ENCODE measurements at regions not wholly inside any gene's neighbourhood (a gene's known extent, or its start where the extent isn't known, plus 50 kb on each side); places are given as distances from the start of the nearest gene placed in this dataset.

- no peaks in the 10 kb centered on the region for H3K36me3 ChIP-seq (ENCODE audit: insufficient read depth, low read length)
- no peak overlapping the region for H3K27ac ChIP-seq
- H3K9ac ChIP-seq (ENCODE audit: insufficient read length) = no peak overlapping the region
- DNase-seq (ENCODE audit: low read depth, low spot score) = no peak
- H3K9me3 ChIP-seq (ENCODE audit: low read depth, low read length) = no peaks in the 10 kb centered on the region
- no peak overlapping the region for H3K4me3 ChIP-seq
- TF ChIP-seq EZH2 (IDR thresholded peaks at IDR 0.05) = no peak
- no peak for TF ChIP-seq FOXP2 (optimal IDR thresholded peaks at IDR 0.05; ENCODE audit: control extremely low read depth, extremely low read length, insufficient read depth)
- TF ChIP-seq POLR2AphosphoS5 (IDR thresholded peaks at IDR 0.05; ENCODE audit: borderline replicate concordance, low read depth, low read length) = no peak
Measured at GRCh38 chr5:63823583-63823982, 138.7 kb downstream of the HTR1A start.

- no peak overlapping the region for H3K4me3 ChIP-seq
- H3K9ac ChIP-seq (ENCODE audit: insufficient read length) = no peak overlapping the region
- TF ChIP-seq POLR2AphosphoS5 (IDR thresholded peaks at IDR 0.05; ENCODE audit: borderline replicate concordance, low read depth, low read length) (no peak), FOXP2 (optimal IDR thresholded peaks at IDR 0.05; ENCODE audit: control extremely low read depth, extremely low read length, insufficient read depth) (no peak), EZH2 (IDR thresholded peaks at IDR 0.05) (no peak)
- H3K27ac ChIP-seq = no peak overlapping the region
- H3K36me3 ChIP-seq (ENCODE audit: insufficient read depth, low read length) = no peaks in the 10 kb centered on the region
- H3K9me3 ChIP-seq (ENCODE audit: low read depth, low read length) = no peaks in the 10 kb centered on the region
- DNase-seq (ENCODE audit: low read depth, low spot score) = no peak
Measured at GRCh38 chr5:63822614-63823013, 139.6 kb downstream of the HTR1A start.

- Histone ChIP-seq H3K4me3 (no peak overlapping the region), H3K9ac (ENCODE audit: insufficient read length) (no peak overlapping the region), H3K9me3 (ENCODE audit: low read depth, low read length) (no peaks in the 10 kb centered on the region), H3K36me3 (ENCODE audit: insufficient read depth, low read length) (no peaks in the 10 kb centered on the region), H3K27ac (no peak overlapping the region)
- TF ChIP-seq EZH2 (IDR thresholded peaks at IDR 0.05) = no peak
- no peak for TF ChIP-seq FOXP2 (optimal IDR thresholded peaks at IDR 0.05; ENCODE audit: control extremely low read depth, extremely low read length, insufficient read depth)
- TF ChIP-seq POLR2AphosphoS5 (IDR thresholded peaks at IDR 0.05; ENCODE audit: borderline replicate concordance, low read depth, low read length) = no peak
- DNase-seq (ENCODE audit: low read depth, low spot score) = no peak
Measured at GRCh38 chr5:63820577-63820976, 141.7 kb downstream of the HTR1A start.

- Histone ChIP-seq H3K36me3 (ENCODE audit: insufficient read depth, low read length) (no peaks in the 10 kb centered on the region), H3K9me3 (ENCODE audit: low read depth, low read length) (no peaks in the 10 kb centered on the region), H3K9ac (ENCODE audit: insufficient read length) (no peak overlapping the region), H3K4me3 (no peak overlapping the region), H3K27ac (no peak overlapping the region)
- DNase-seq (ENCODE audit: low read depth, low spot score) = no peak
- TF ChIP-seq POLR2AphosphoS5 (IDR thresholded peaks at IDR 0.05; ENCODE audit: borderline replicate concordance, low read depth, low read length) (no peak), FOXP2 (optimal IDR thresholded peaks at IDR 0.05; ENCODE audit: control extremely low read depth, extremely low read length, insufficient read depth) (no peak), EZH2 (IDR thresholded peaks at IDR 0.05) (no peak)
Measured at GRCh38 chr5:63812693-63813092, 149.6 kb downstream of the HTR1A start.

- no peaks in the 10 kb centered on the region for H3K36me3 ChIP-seq (ENCODE audit: insufficient read depth, low read length)
- H3K9me3 ChIP-seq (ENCODE audit: low read depth, low read length) = no peaks in the 10 kb centered on the region
- TF ChIP-seq POLR2AphosphoS5 (IDR thresholded peaks at IDR 0.05; ENCODE audit: borderline replicate concordance, low read depth, low read length) (no peak), FOXP2 (optimal IDR thresholded peaks at IDR 0.05; ENCODE audit: control extremely low read depth, extremely low read length, insufficient read depth) (no peak), EZH2 (IDR thresholded peaks at IDR 0.05) (no peak)
- H3K27ac ChIP-seq = no peak overlapping the region
- DNase-seq (ENCODE audit: low read depth, low spot score) = no peak
- no peak overlapping the region for H3K9ac ChIP-seq (ENCODE audit: insufficient read length)
- H3K4me3 ChIP-seq = no peak overlapping the region
Measured at GRCh38 chr5:63811961-63812360, 150.3 kb downstream of the HTR1A start.

- DNase-seq (ENCODE audit: low read depth, low spot score) = no peak
- TF ChIP-seq EZH2 (IDR thresholded peaks at IDR 0.05) = no peak
- TF ChIP-seq POLR2AphosphoS5 (IDR thresholded peaks at IDR 0.05; ENCODE audit: borderline replicate concordance, low read depth, low read length) = no peak
- no peak for TF ChIP-seq FOXP2 (optimal IDR thresholded peaks at IDR 0.05; ENCODE audit: control extremely low read depth, extremely low read length, insufficient read depth)
- Histone ChIP-seq H3K9ac (ENCODE audit: insufficient read length) (no peak overlapping the region), H3K4me3 (no peak overlapping the region), H3K27ac (no peak overlapping the region), H3K9me3 (ENCODE audit: low read depth, low read length) (no peaks in the 10 kb centered on the region), H3K36me3 (ENCODE audit: insufficient read depth, low read length) (no peaks in the 10 kb centered on the region)
Measured at GRCh38 chr5:63811286-63811685, 151.0 kb downstream of the HTR1A start.

- Histone ChIP-seq H3K4me3 (no peak overlapping the region), H3K27ac (no peak overlapping the region), H3K9me3 (ENCODE audit: low read depth, low read length) (no peaks in the 10 kb centered on the region), H3K9ac (ENCODE audit: insufficient read length) (no peak overlapping the region), H3K36me3 (ENCODE audit: insufficient read depth, low read length) (no peaks in the 10 kb centered on the region)
- no peak for DNase-seq (ENCODE audit: low read depth, low spot score)
- TF ChIP-seq EZH2 (IDR thresholded peaks at IDR 0.05) (no peak), POLR2AphosphoS5 (IDR thresholded peaks at IDR 0.05; ENCODE audit: borderline replicate concordance, low read depth, low read length) (no peak), FOXP2 (optimal IDR thresholded peaks at IDR 0.05; ENCODE audit: control extremely low read depth, extremely low read length, insufficient read depth) (no peak)
Measured at GRCh38 chr5:63805151-63805550, 157.1 kb downstream of the HTR1A start.

- TF ChIP-seq EZH2 (IDR thresholded peaks at IDR 0.05) (no peak), FOXP2 (optimal IDR thresholded peaks at IDR 0.05; ENCODE audit: control extremely low read depth, extremely low read length, insufficient read depth) (no peak), POLR2AphosphoS5 (IDR thresholded peaks at IDR 0.05; ENCODE audit: borderline replicate concordance, low read depth, low read length) (no peak)
- H3K27ac ChIP-seq = no peak overlapping the region
- no peaks in the 10 kb centered on the region for H3K36me3 ChIP-seq (ENCODE audit: insufficient read depth, low read length)
- no peak overlapping the region for H3K4me3 ChIP-seq
- no peaks in the 10 kb centered on the region for H3K9me3 ChIP-seq (ENCODE audit: low read depth, low read length)
- H3K9ac ChIP-seq (ENCODE audit: insufficient read length) = no peak overlapping the region
- DNase-seq (ENCODE audit: low read depth, low spot score) = no peak
Measured at GRCh38 chr5:63803165-63803564, 159.1 kb downstream of the HTR1A start.

- Histone ChIP-seq H3K36me3 (ENCODE audit: insufficient read depth, low read length) (no peaks in the 10 kb centered on the region), H3K9me3 (ENCODE audit: low read depth, low read length) (no peaks in the 10 kb centered on the region), H3K4me3 (no peak overlapping the region), H3K27ac (no peak overlapping the region), H3K9ac (ENCODE audit: insufficient read length) (no peak overlapping the region)
- no peak for TF ChIP-seq POLR2AphosphoS5 (IDR thresholded peaks at IDR 0.05; ENCODE audit: borderline replicate concordance, low read depth, low read length)
- no peak for TF ChIP-seq EZH2 (IDR thresholded peaks at IDR 0.05)
- no peak for TF ChIP-seq FOXP2 (optimal IDR thresholded peaks at IDR 0.05; ENCODE audit: control extremely low read depth, extremely low read length, insufficient read depth)
- DNase-seq (ENCODE audit: low read depth, low spot score) = no peak
Measured at GRCh38 chr5:63794979-63795378, 167.3 kb downstream of the HTR1A start.

Data from SK-N-MC (cell line).